ENCODE measurements at regions not wholly inside any gene's neighbourhood (a gene's known extent, or its start where the extent isn't known, plus 50 kb on each side); places are given as distances from the start of the nearest gene placed in this dataset.

DNA sequence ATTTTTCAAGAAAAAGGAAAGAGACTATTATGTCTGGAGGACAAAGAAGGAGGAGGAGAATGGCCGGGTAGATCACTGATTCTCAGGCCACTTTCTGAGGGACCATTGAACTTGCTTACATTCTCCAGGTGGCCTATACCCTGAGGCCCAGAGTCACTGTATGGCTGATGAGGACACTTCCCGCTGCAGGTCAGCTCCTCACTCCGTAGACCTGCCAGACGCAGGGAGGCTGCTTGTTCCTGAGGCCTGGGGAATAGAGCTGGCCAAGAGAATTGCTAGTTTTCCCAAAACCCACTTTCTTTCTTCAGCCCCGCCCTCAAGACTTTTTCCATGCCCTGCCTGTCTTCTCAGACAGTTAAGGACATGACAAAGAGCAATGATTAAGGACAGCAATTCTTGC lies 510.5 kb upstream of the TBX3 start (continued):
- TF ChIP-seq ESRRA (IDR thresholded peaks at IDR 0.05; ENCODE audit: borderline replicate concordance, low read length), result no peak
- TF ChIP-seq ZSCAN20 (CRISPR knock-in tag; IDR thresholded peaks at IDR 0.05), result no peak
- TF ChIP-seq ZFP36 (IDR thresholded peaks at IDR 0.05; ENCODE audit: borderline replicate concordance, partially characterized antibody), result no peak
- no peak for TF ChIP-seq RARB (CRISPR knock-in tag; IDR thresholded peaks at IDR 0.05)
- no peak for TF ChIP-seq CBX2 (IDR thresholded peaks at IDR 0.05; ENCODE audit: borderline replicate concordance, low read depth)
- TF ChIP-seq, protein P1, sequence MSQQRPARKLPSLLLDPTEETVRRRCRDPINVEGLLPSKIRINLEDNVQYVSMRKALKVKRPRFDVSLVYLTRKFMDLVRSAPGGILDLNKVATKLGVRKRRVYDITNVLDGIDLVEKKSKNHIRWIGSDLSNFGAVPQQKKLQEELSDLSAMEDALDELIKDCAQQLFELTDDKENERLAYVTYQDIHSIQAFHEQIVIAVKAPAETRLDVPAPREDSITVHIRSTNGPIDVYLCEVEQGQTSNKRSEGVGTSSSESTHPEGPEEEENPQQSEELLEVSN (IDR thresholded peaks at IDR 0.05; ENCODE audit: borderline replicate concordance, low read depth), result no peak
- TF ChIP-seq, protein P2, sequence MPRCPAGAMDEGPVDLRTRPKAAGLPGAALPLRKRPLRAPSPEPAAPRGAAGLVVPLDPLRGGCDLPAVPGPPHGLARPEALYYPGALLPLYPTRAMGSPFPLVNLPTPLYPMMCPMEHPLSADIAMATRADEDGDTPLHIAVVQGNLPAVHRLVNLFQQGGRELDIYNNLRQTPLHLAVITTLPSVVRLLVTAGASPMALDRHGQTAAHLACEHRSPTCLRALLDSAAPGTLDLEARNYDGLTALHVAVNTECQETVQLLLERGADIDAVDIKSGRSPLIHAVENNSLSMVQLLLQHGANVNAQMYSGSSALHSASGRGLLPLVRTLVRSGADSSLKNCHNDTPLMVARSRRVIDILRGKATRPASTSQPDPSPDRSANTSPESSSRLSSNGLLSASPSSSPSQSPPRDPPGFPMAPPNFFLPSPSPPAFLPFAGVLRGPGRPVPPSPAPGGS (IDR thresholded peaks at IDR 0.05), result no peak
- TF ChIP-seq FOXS1 (CRISPR knock-in tag; IDR thresholded peaks at IDR 0.05), result no peak
- no peak for TF ChIP-seq HOXB13 (CRISPR knock-in tag; IDR thresholded peaks at IDR 0.05; ENCODE audit: low read depth)
- no peak for TF ChIP-seq JUNB (IDR thresholded peaks at IDR 0.05)

DNA sequence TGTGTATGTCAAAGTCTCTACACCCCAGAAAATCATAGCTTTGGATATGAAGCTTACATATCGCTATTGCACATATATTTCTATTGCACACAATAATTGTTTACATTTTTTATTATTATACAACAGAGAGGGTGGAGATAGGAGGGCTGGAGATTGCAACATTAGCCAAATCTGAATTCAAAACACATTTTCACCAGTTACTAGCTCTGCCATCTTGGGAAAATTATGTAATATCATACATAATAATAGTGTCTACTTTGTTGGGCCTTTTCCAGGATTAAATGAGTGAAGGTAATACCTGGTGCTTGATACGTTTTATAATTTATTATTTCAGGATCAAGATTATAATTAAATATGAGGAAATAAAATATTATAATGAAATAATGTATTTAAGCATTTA lies 507.4 kb upstream of the TBX3 start:
- FAIRE-seq (no peak), ATAC-seq (no peak), DNase-seq (ENCODE audit: low read depth in 1 of 2, low spot score in 1 of 2) (no peak)
- 68% methylated on average over 2 of the region's 2 CpGs for WGBS (ENCODE audit: missing lambda C conversion rate)
- no peaks in the 10 kb centered on the region for H3K9me3 ChIP-seq
- no peak overlapping the region for H3K4me3 ChIP-seq
- POLR2A ChIA-PET, result no interaction called here
- CTCF ChIA-PET, result interaction anchor here (1.2 to 1.8 kb wide), 2 partner anchors 8 to 11 kb away, joined by 4 to 8 read pairs; no protein-coding TSS in a partner anchor
- no peak overlapping the region for H3K27ac ChIP-seq
- TF ChIP-seq, protein P3, sequence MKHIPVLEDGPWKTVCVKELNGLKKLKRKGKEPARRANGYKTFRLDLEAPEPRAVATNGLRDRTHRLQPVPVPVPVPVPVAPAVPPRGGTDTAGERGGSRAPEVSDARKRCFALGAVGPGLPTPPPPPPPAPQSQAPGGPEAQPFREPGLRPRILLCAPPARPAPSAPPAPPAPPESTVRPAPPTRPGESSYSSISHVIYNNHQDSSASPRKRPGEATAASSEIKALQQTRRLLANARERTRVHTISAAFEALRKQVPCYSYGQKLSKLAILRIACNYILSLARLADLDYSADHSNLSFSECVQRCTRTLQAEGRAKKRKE (CRISPR knock-in tag; IDR thresholded peaks at IDR 0.05; ENCODE audit: low read depth), result no peak
- TF ChIP-seq GATA3 (IDR thresholded peaks at IDR 0.05; ENCODE audit: borderline replicate concordance) (no peak), ZNF302 (CRISPR knock-in tag; IDR thresholded peaks at IDR 0.05) (no peak), RAD21 (conservative IDR thresholded peaks at IDR 0.05 in 1 of 2, IDR thresholded peaks at IDR 0.05 in 1 of 2) (no peak), CHD4 (IDR thresholded peaks at IDR 0.05; ENCODE audit: borderline replicate concordance) (no peak), RNF2 (IDR thresholded peaks at IDR 0.05; ENCODE audit: borderline replicate concordance, low read depth) (no peak), NR3C1 (IDR thresholded peaks at IDR 0.05) (no peak), HOXB5 (CRISPR knock-in tag; IDR thresholded peaks at IDR 0.05) (no peak), ZSCAN20 (CRISPR knock-in tag; IDR thresholded peaks at IDR 0.05) (no peak), EP300 (IDR thresholded peaks at IDR 0.05) (no peak), MYC (IDR thresholded peaks at IDR 0.05; ENCODE audit: borderline replicate concordance, low read length) (no peak), KDM5A (IDR thresholded peaks at IDR 0.05) (no peak), POLR2A (IDR thresholded peaks at IDR 0.05; ENCODE audit: low read length) (no peak), FOSB (CRISPR knock-in tag; IDR thresholded peaks at IDR 0.05) (no peak)
- TF ChIP-seq, protein P4, sequence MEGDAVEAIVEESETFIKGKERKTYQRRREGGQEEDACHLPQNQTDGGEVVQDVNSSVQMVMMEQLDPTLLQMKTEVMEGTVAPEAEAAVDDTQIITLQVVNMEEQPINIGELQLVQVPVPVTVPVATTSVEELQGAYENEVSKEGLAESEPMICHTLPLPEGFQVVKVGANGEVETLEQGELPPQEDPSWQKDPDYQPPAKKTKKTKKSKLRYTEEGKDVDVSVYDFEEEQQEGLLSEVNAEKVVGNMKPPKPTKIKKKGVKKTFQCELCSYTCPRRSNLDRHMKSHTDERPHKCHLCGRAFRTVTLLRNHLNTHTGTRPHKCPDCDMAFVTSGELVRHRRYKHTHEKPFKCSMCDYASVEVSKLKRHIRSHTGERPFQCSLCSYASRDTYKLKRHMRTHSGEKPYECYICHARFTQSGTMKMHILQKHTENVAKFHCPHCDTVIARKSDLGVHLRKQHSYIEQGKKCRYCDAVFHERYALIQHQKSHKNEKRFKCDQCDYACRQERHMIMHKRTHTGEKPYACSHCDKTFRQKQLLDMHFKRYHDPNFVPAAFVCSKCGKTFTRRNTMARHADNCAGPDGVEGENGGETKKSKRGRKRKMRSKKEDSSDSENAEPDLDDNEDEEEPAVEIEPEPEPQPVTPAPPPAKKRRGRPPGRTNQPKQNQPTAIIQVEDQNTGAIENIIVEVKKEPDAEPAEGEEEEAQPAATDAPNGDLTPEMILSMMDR (IDR thresholded peaks at IDR 0.05), result no peak
- H3K4me2 ChIP-seq, result no peak overlapping the region
- H3K4me1 ChIP-seq, result no peaks in the 10 kb centered on the region

Measured in A549 (cell line).